ENCODE measurements at regions not wholly inside any gene's neighbourhood (a gene's known extent, or its start where the extent isn't known, plus 50 kb on each side); places are given as distances from the start of the nearest gene placed in this dataset.

DNA sequence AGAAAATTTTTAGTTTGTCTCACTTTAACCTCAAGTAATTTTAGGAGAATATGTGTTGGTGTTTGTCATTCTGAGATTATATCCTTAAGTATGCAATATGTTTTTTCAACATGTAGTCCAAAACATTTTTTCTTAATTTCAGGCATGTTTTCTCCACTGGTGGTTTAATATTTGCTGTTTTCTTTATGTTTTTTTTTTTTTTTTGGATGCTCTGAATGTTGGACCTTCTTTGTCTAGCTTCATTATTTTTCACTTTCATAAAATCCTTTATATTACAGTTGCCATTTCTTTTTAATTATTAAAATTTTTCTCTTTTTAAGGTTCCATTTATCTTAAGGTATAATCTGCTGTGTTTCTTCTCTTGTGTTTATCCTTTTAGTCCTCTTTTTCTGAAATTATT lies 342.2 kb upstream of the DUSP10 start:
- TF ChIP-seq, protein P1, sequence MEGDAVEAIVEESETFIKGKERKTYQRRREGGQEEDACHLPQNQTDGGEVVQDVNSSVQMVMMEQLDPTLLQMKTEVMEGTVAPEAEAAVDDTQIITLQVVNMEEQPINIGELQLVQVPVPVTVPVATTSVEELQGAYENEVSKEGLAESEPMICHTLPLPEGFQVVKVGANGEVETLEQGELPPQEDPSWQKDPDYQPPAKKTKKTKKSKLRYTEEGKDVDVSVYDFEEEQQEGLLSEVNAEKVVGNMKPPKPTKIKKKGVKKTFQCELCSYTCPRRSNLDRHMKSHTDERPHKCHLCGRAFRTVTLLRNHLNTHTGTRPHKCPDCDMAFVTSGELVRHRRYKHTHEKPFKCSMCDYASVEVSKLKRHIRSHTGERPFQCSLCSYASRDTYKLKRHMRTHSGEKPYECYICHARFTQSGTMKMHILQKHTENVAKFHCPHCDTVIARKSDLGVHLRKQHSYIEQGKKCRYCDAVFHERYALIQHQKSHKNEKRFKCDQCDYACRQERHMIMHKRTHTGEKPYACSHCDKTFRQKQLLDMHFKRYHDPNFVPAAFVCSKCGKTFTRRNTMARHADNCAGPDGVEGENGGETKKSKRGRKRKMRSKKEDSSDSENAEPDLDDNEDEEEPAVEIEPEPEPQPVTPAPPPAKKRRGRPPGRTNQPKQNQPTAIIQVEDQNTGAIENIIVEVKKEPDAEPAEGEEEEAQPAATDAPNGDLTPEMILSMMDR (IDR thresholded peaks at IDR 0.05; ENCODE audit: low read length) = no peak
- TF ChIP-seq EZH2 (optimal IDR thresholded peaks at IDR 0.05; ENCODE audit: low read depth, low read length) (no peak), EZH2phosphoT487 (IDR thresholded peaks at IDR 0.05; ENCODE audit: low read length) (no peak)
